G401.6 (cell line): ENCODE measurements at regions not wholly inside any gene's neighbourhood (a gene's known extent, or its start where the extent isn't known, plus 50 kb on each side); places are given as distances from the start of the nearest gene placed in this dataset.
"Not testable (repeated sequence)": the region's sequence is repeated elsewhere in the genome, so short reads cannot be mapped to it uniquely, and the experiment has no call there.

Experiments
- FAIRE-seq: peaks from 2 replicates; lab custom pipeline; 2012; peaks lifted over from hg19 to GRCh38; lab: Jason Lieb, UNC

- no peak for FAIRE-seq
Measured at GRCh38 chr17:64784353-64785010, 122.4 kb upstream of the SMURF2 start.

GRCh38 chr17:64783556-64784352 lies 121.6 kb upstream of the SMURF2 start:
- FAIRE-seq, result no peak

- FAIRE-seq, result no peak
Measured at GRCh38 chr17:64783031-64783461, 120.9 kb upstream of the SMURF2 start.

DNA sequence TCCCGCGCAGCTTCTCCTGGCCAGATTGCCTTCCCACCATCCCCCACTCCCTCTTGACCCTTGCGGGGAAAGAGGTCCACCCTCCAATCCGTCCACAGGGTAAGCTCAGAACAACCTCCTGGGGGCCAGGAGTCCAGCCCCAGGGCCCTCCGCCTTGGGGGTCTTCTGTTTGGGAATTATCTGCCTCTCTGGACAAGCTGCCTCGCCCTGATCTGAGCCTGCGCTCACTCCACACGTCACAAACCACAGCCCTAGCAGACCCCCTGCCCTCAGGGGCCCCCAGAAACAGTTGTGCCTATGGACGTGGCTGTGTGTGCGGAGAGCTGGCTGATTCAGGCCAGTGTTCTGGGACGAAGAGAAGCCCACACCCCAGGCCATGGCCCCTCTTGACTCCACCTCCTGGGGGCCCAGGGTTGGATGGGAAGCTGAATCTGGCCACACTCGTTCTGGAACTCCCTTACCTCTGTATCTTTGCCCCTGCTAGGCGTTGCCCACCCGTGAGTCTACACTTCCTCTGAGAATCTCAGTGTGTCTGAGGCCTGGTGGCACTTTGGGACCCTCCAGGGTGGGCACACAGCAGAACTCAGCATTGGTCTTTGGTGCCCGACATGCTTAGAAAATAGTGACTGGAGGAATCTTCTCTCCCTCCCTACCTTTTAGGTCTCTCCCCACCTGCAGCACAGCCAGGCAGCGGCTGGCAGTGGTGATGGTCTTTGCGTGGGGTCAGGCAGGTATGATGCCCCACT lies 119.9 kb upstream of the SMURF2 start:
- no peak for FAIRE-seq

DNA sequence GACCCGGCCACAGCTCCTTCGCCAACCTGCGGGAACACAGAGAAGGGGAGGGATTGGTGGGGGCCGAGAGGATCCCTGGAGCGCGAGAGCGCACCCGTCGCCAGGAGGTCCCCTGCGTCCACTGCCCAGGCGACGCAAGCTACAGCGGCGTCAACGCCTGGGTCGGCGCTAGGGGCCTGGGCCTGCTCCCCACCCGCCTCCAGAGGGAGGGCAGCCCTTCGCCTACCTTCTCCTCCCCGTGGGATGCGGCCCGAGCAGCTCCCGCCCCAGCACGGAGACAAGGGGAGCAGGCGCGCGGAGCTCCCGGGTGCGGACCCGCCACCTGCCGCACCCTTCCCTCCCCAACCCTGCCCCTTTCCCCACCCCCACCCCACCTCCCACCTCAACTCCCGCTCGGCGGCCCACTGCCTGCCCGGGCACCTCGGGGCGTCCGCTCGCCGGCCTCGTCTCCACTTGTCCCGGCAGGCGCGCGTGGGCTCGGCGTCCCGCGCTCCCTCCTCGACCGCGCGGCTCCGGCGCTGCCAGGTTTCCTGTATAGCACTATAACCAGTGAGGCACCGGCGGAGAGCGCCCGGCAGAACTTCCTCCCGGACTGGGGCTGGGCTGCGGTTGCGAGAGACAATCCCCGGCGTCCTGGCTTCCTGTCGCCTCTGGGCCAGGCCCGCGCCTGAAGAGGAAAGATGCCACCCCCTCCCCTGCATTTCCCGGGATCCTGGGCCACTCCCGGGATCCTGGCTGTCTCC lies 119.1 kb upstream of the SMURF2 start:
- FAIRE-seq, result no peak

- no peak for FAIRE-seq
Measured at GRCh38 chr17:64780096-64781013, 118.2 kb upstream of the SMURF2 start.

GRCh38 chr17:64779376-64780095 lies 117.4 kb upstream of the SMURF2 start:
- FAIRE-seq, result no peak

GRCh38 chr17:64779098-64779375 lies 116.9 kb upstream of the SMURF2 start:
- not testable (repeated sequence) for FAIRE-seq

GRCh38 chr17:64778240-64779097 lies 116.4 kb upstream of the SMURF2 start:
- FAIRE-seq, result no peak

GRCh38 chr17:64777415-64778239 lies 115.5 kb upstream of the SMURF2 start:
- FAIRE-seq, result no peak

DNA sequence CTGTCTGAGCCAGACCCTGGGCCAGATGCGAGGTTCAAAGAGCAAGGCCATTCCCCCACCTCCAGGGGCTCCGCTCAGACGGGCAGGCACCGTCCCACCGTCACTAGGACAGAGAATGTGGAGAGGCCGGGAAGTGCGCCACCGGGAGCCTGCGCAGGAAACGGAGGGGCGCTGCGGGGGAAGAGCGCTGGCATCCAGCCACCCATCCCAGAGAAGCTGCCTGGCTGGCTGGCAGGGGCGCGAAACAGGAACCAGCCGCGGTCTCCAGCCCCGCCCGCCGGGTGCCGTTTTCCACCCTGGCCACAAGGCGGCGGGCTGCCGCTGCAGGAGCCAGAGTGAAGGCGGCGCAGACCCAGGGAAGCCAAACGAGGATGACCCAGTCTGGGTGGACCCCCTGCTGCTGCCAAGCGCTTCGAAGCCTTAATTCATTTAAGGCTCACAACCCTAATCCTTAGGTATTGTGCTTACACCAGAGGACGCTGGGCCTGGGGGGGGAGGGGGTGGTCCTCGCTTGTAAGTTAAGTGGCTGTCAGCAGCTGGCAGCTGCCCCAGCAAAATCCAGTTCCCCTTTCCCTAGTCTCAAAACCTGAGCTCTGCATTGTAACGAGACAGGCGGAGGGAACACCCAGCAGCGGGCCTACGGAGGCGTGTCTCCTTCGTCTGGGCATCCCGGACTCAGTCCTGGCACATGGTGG lies 114.8 kb upstream of the SMURF2 start:
- peak; percentile 68 for FAIRE-seq

DNA sequence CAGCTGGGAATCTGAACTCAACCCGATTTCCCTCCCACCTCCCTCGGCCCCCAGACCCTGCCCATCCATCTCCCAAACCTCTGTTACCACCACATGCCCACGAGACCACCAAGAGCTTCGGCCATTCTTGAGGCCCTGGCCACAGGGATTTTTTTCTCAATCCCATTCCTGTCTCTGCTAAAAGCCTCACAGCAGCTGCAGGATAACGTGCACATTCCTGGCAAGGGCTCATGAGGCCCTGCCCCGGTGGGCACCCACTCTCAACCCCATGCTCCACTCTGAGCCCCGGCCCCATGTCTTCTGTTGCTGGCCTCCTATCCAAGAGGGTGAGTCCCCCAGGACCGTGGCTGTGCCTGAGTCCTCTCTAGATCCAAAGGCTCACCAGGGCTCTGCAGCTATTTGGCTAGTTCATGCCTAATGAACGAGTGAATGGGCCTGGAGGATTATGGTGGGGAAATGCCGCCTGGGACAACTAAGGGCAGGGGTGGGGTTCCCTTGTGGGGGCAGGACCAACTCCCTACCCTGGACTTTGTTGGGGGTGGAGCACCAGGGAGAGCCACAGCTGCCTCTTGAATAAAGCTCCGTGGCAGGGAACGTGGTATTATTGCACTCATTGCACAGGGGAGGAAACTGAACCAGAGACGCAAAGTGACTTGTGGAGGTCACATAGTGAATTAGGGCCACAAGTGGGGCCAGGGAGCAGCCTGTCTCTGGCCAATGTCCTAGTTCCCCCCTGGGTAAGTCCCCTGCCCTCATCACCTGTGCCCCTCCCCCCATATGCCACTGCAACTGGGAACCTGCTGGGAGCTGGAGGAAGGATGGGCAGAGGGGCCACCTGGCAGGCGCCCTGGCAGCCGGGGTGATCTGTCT lies 113.8 kb upstream of the SMURF2 start:
- no peak for FAIRE-seq

GRCh38 chr17:64774888-64775540 lies 112.9 kb upstream of the SMURF2 start:
- FAIRE-seq, result no peak

GRCh38 chr17:64773836-64774761 lies 112.0 kb upstream of the SMURF2 start:
- FAIRE-seq, result peak; percentile 98

GRCh38 chr17:64773386-64773835 lies 111.3 kb upstream of the SMURF2 start:
- FAIRE-seq, result no peak
